ENCODE measurements at regions not wholly inside any gene's neighbourhood (a gene's known extent, or its start where the extent isn't known, plus 50 kb on each side); places are given as distances from the start of the nearest gene placed in this dataset.

DNA sequence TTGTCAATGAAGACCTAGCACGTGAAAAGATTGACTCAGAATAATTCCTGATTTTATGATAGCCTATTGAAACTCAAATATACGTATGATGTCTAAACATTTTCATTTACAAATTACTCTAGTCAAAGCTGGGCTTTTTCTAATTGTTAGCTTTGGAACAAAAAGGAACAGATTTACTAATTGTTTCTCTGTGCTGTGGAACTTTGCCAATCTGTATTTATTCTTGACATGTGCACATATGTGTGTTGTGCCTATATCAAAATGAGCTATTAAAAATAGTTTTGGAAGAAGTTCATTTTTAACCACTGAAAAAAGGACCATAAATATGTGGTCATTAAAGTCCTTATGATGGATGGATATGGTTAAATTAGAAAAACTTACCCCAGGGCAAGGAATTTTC is 85.4 kb upstream of the PACRGL start:
- peaks cover 0 to 4% of the 10 kb centered on the region in 2 donors for H3K36me3 ChIP-seq (ENCODE audit: control insufficient read depth in 1 of 2, insufficient read depth in 2 of 2, low read length in 1 of 2)
- no peaks in the 10 kb centered on the region for H3K9me3 ChIP-seq (ENCODE audit: control insufficient read depth, low read length)
- DNase-seq (no peak), ATAC-seq (ENCODE audit: low FRiP score) (no peak)
- no peaks in the 10 kb centered on the region for H3K27me3 ChIP-seq (ENCODE audit: control insufficient read depth in 1 of 2, insufficient read depth in 2 of 2, low read length in 1 of 2)
- 89 to 90% methylated on average over 2 of the region's 2 CpGs for WGBS, 2 donors
- no peak overlapping the region for H3K4me3 ChIP-seq (ENCODE audit: low read length in 2 of 2)
- H3K27ac ChIP-seq (ENCODE audit: low read depth in 1 of 2, low read length in 2 of 2): no peak overlapping the region
- H3K4me1 ChIP-seq (ENCODE audit: control insufficient read depth in 1 of 2, insufficient read depth in 2 of 2, low read length in 2 of 2): no peaks in the 10 kb centered on the region
- intact Hi-C loops (cut with DNase I): no loop called here

DNA sequence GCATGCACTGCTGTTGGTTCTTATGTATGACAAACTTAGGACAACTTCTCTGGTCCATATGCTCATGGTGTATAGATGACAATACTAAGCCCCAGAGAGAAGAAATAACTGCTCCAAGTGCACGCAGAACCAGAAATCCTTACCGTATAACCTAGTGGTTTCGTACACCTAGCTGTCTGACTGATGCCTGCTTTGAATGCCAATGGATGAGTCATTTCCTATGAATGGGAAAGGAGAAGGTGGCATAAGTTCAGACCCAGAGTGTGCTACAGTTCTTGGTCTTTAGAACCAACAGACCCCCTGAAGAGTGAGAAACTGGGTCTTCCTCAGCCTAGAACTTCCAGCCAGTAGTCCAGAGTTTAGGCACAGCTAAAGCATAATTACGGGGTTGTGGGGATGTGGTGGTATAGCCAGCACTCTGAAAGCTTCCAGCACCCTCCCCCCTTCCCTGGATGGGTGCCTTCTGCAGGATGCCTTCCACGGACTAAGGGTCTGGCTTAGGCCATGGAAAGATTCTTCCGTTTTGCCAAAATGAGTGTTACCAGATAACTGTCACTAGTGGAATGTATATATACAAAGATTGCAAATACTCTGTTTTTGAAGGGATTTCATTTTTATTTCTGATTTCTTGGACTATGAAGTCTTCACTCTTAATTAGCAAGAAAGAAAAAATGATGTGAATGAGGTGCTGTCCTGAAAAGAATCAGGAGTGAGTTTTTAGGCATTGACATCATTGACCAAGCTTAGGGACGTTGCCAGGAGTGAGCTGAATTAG is 84.6 kb upstream of the PACRGL start:
- H3K4me3 ChIP-seq (ENCODE audit: low read length in 2 of 2): no peak overlapping the region
- no peaks in the 10 kb centered on the region for H3K4me1 ChIP-seq (ENCODE audit: control insufficient read depth in 1 of 2, insufficient read depth in 2 of 2, low read length in 2 of 2)
- H3K27ac ChIP-seq (ENCODE audit: low read depth in 1 of 2, low read length in 2 of 2): no peak overlapping the region
- H3K36me3 ChIP-seq (ENCODE audit: control insufficient read depth in 1 of 2, insufficient read depth in 2 of 2, low read length in 1 of 2): peaks cover 0 to 4% of the 10 kb centered on the region in 2 donors
- no peaks in the 10 kb centered on the region for H3K9me3 ChIP-seq (ENCODE audit: control insufficient read depth, low read length)
- WGBS, 2 donors: 26 to 28% methylated on average over 7 of the region's 7 CpGs
- H3K27me3 ChIP-seq (ENCODE audit: control insufficient read depth in 1 of 2, insufficient read depth in 2 of 2, low read length in 1 of 2): no peaks in the 10 kb centered on the region
- intact Hi-C loops (cut with DNase I): no loop called here
- no peak for DNase-seq
- no peak for ATAC-seq (ENCODE audit: low FRiP score)

GRCh38 chr4:20616313-20616712 is 83.9 kb upstream of the PACRGL start:
- Histone ChIP-seq H3K36me3 (ENCODE audit: control insufficient read depth in 1 of 2, insufficient read depth in 2 of 2, low read length in 1 of 2) (peaks cover 0 to 4% of the 10 kb centered on the region in 2 donors), H3K9me3 (ENCODE audit: control insufficient read depth, low read length) (no peaks in the 10 kb centered on the region), H3K27me3 (ENCODE audit: control insufficient read depth in 1 of 2, insufficient read depth in 2 of 2, low read length in 1 of 2) (no peaks in the 10 kb centered on the region), H3K4me1 (ENCODE audit: control insufficient read depth in 1 of 2, insufficient read depth in 2 of 2, low read length in 2 of 2) (no peaks in the 10 kb centered on the region), H3K4me3 (ENCODE audit: low read length in 2 of 2) (no peak overlapping the region), H3K27ac (ENCODE audit: low read depth in 1 of 2, low read length in 2 of 2) (no peak overlapping the region)
- DNase-seq: no peak
- no peak for ATAC-seq (ENCODE audit: low FRiP score)
- intact Hi-C loops (cut with DNase I): no loop called here

DNA sequence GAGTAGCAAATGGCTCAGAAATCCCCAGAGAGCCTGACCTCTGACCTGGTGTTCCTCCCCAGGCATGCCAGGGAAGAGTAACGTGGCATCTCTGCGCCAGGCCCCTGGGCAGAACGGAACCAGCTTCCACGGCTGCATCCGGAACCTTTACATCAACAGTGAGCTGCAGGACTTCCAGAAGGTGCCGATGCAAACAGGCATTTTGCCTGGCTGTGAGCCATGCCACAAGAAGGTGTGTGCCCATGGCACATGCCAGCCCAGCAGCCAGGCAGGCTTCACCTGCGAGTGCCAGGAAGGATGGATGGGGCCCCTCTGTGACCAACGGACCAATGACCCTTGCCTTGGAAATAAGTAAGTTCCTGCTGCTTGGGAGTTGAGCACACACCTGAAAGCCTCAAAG is 83.4 kb upstream of the PACRGL start:
- no peak overlapping the region for H3K27ac ChIP-seq (ENCODE audit: low read depth in 1 of 2, low read length in 2 of 2)
- DNase-seq: no peak

DNA sequence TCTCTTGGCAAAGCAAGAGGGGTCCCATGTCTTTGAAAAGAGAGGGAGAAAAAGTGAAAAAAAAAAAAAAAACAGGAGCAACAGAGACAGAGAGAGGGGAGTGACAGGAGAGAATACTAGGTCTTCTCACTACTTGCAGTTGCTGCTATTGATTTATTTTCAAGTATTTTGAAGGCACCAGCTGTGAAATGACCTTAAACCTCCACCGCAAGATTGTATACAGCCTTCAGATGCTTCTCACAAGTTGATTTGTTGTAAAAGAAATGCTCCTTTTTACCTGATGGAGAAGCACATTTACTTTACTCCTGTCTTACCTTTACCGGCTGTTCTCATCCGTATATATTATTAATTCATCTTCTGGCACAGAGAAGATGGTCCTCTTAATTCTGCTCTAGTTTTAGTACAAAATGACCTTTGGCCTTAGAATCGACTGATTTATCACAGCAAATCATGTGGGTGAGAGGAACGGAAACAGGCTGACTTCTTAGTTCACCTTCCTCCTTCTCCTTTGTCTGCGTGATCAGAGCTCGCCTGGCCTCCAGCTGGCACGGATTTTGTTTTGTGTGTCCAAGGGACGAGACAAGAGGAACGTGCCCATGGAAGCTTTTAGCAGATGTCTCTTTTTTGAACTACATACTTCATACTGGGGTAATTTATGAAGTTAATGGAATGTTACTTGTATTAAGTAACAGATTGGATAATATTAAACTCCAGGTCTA is 82.4 kb upstream of the PACRGL start:
- 56 to 68% methylated on average over 10 of the region's 10 CpGs for WGBS, 2 donors
- Histone ChIP-seq H3K4me3 (ENCODE audit: low read length in 2 of 2) (no peak overlapping the region), H3K36me3 (ENCODE audit: control insufficient read depth in 1 of 2, insufficient read depth in 2 of 2, low read length in 1 of 2) (peaks cover 0 to 4% of the 10 kb centered on the region in 2 donors), H3K9me3 (ENCODE audit: control insufficient read depth, low read length) (no peaks in the 10 kb centered on the region), H3K27me3 (ENCODE audit: control insufficient read depth in 1 of 2, insufficient read depth in 2 of 2, low read length in 1 of 2) (no peaks in the 10 kb centered on the region), H3K4me1 (ENCODE audit: control insufficient read depth in 1 of 2, insufficient read depth in 2 of 2, low read length in 2 of 2) (no peaks in the 10 kb centered on the region), H3K27ac (ENCODE audit: low read depth in 1 of 2, low read length in 2 of 2) (no peak overlapping the region)
- ATAC-seq (ENCODE audit: low FRiP score) (no peak), DNase-seq (peak in 1 of 2 donors; percentile 83)
- intact Hi-C loops (cut with DNase I): no loop called here

More for the DNA sequence above, 83.4 kb upstream of the PACRGL start:
- WGBS, 2 donors: 92 to 94% methylated on average over 8 of the region's 8 CpGs
- peaks cover 0 to 4% of the 10 kb centered on the region in 2 donors for H3K36me3 ChIP-seq (ENCODE audit: control insufficient read depth in 1 of 2, insufficient read depth in 2 of 2, low read length in 1 of 2)
- no peaks in the 10 kb centered on the region for H3K9me3 ChIP-seq (ENCODE audit: control insufficient read depth, low read length)
- no peaks in the 10 kb centered on the region for H3K4me1 ChIP-seq (ENCODE audit: control insufficient read depth in 1 of 2, insufficient read depth in 2 of 2, low read length in 2 of 2)
- intact Hi-C loops (cut with DNase I): no loop called here
- no peaks in the 10 kb centered on the region for H3K27me3 ChIP-seq (ENCODE audit: control insufficient read depth in 1 of 2, insufficient read depth in 2 of 2, low read length in 1 of 2)
- no peak overlapping the region for H3K4me3 ChIP-seq (ENCODE audit: low read length in 2 of 2)
- ATAC-seq (ENCODE audit: low FRiP score): no peak

DNA sequence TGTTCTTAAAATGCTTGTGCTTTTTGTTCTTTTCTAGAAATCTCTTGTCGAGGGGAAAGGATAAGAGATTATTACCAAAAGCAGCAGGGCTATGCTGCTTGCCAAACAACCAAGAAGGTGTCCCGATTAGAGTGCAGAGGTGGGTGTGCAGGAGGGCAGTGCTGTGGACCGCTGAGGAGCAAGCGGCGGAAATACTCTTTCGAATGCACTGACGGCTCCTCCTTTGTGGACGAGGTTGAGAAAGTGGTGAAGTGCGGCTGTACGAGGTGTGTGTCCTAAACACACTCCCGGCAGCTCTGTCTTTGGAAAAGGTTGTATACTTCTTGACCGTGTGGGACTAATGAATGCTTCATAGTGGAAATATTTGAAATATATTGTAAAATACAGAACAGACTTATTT is 81.5 kb upstream of the PACRGL start:
- ATAC-seq (ENCODE audit: low FRiP score): no peak
- intact Hi-C loops (cut with DNase I): no loop called here
- Histone ChIP-seq H3K36me3 (ENCODE audit: control insufficient read depth in 1 of 2, insufficient read depth in 2 of 2, low read length in 1 of 2) (peaks cover 0 to 4% of the 10 kb centered on the region in 2 donors), H3K27ac (ENCODE audit: low read depth in 1 of 2, low read length in 2 of 2) (no peak overlapping the region), H3K4me3 (ENCODE audit: low read length in 2 of 2) (no peak overlapping the region), H3K9me3 (ENCODE audit: control insufficient read depth, low read length) (no peaks in the 10 kb centered on the region), H3K4me1 (ENCODE audit: control insufficient read depth in 1 of 2, insufficient read depth in 2 of 2, low read length in 2 of 2) (no peaks in the 10 kb centered on the region), H3K27me3 (ENCODE audit: control insufficient read depth in 1 of 2, insufficient read depth in 2 of 2, low read length in 1 of 2) (no peaks in the 10 kb centered on the region)
- DNase-seq: no peak
- 66 to 73% methylated on average over 12 of the region's 12 CpGs for WGBS, 2 donors

- no peak overlapping the region for H3K27ac ChIP-seq (ENCODE audit: low read depth in 1 of 2, low read length in 2 of 2)
- no peak for ATAC-seq (ENCODE audit: low FRiP score)
- DNase-seq: no peak
- H3K36me3 ChIP-seq (ENCODE audit: control insufficient read depth in 1 of 2, insufficient read depth in 2 of 2, low read length in 1 of 2): peaks cover 0 to 4% of the 10 kb centered on the region in 2 donors
- H3K9me3 ChIP-seq (ENCODE audit: control insufficient read depth, low read length): no peaks in the 10 kb centered on the region
- no peak overlapping the region for H3K4me3 ChIP-seq (ENCODE audit: low read length in 2 of 2)
- 28 to 48% methylated on average over 1 of the region's 1 CpG for WGBS, 2 donors
- H3K4me1 ChIP-seq (ENCODE audit: control insufficient read depth in 1 of 2, insufficient read depth in 2 of 2, low read length in 2 of 2): no peaks in the 10 kb centered on the region
- intact Hi-C loops (cut with DNase I): no loop called here
- no peaks in the 10 kb centered on the region for H3K27me3 ChIP-seq (ENCODE audit: control insufficient read depth in 1 of 2, insufficient read depth in 2 of 2, low read length in 1 of 2)
These were observed 78.8 kb upstream of the PACRGL start for GRCh38 chr4:20621476-20621875.

- intact Hi-C loops (cut with DNase I): no loop called here
- H3K4me1 ChIP-seq (ENCODE audit: control insufficient read depth in 1 of 2, insufficient read depth in 2 of 2, low read length in 2 of 2): no peaks in the 10 kb centered on the region
- no peaks in the 10 kb centered on the region for H3K27me3 ChIP-seq (ENCODE audit: control insufficient read depth in 1 of 2, insufficient read depth in 2 of 2, low read length in 1 of 2)
- WGBS, 2 donors: 99 to 100% methylated on average over 1 of the region's 1 CpG
- peaks cover 0 to 4% of the 10 kb centered on the region in 2 donors for H3K36me3 ChIP-seq (ENCODE audit: control insufficient read depth in 1 of 2, insufficient read depth in 2 of 2, low read length in 1 of 2)
- H3K27ac ChIP-seq (ENCODE audit: low read depth in 1 of 2, low read length in 2 of 2): no peak overlapping the region
- no peak for DNase-seq
- H3K9me3 ChIP-seq (ENCODE audit: control insufficient read depth, low read length): no peaks in the 10 kb centered on the region
- no peak for ATAC-seq (ENCODE audit: low FRiP score)
- H3K4me3 ChIP-seq (ENCODE audit: low read length in 2 of 2): no peak overlapping the region
These were observed 77.6 kb upstream of the PACRGL start for GRCh38 chr4:20622701-20623100.

DNA sequence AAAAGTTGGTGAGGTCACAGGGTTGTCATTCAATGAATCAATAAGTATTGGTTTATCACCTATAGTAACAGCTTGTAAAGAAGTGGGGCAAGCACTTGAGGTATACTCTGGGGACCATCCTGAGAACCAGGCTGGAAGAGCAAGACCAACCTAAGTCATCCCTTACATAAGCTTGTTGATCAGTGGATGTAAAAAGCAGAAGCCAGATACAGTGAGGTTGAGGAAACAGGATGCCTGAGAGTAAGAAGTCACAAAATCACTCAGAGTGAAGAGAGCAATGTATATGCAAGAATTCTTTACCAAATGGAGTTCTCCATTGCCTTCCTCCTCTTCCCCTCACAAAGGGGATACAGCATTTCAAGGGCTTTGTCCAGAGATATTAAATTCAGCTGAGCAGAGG is 76.3 kb upstream of the PACRGL start:
- Histone ChIP-seq H3K9me3 (ENCODE audit: control insufficient read depth, low read length) (no peaks in the 10 kb centered on the region), H3K4me3 (ENCODE audit: low read length in 2 of 2) (no peak overlapping the region), H3K4me1 (ENCODE audit: control insufficient read depth in 1 of 2, insufficient read depth in 2 of 2, low read length in 2 of 2) (no peaks in the 10 kb centered on the region), H3K27me3 (ENCODE audit: control insufficient read depth in 1 of 2, insufficient read depth in 2 of 2, low read length in 1 of 2) (no peaks in the 10 kb centered on the region), H3K27ac (ENCODE audit: low read depth in 1 of 2, low read length in 2 of 2) (no peak overlapping the region), H3K36me3 (ENCODE audit: control insufficient read depth in 1 of 2, insufficient read depth in 2 of 2, low read length in 1 of 2) (peaks cover 0 to 2% of the 10 kb centered on the region in 2 donors)
- DNase-seq (no peak), ATAC-seq (ENCODE audit: low FRiP score) (no peak)
- intact Hi-C loops (cut with DNase I): no loop called here
